Heart right ventricle (tissue), 16 donors: ENCODE measurements at regions not wholly inside any gene's neighbourhood (a gene's known extent, or its start where the extent isn't known, plus 50 kb on each side); places are given as distances from the start of the nearest gene placed in this dataset.
"Not testable (repeated sequence)": the region's sequence is repeated elsewhere in the genome, so short reads cannot be mapped to it uniquely, and the experiment has no call there.

ENCODE experiments used
- ATAC-seq, 8 donors: fragments of 200-7000 bp; cut with Tn5 transposase; one replicate each; pipeline ENCODE4 v1.9.1; 2020; ENCODE audit warnings: mild to moderate bottlenecking in 8 of 8, moderate library complexity in 8 of 8, moderate number of reproducible peaks in 1 of 8
- DNase-seq, 2 donors: peaks; one replicate each; pipeline ENCODE4 v3.0.0-alpha.2; 2020
- H3K27ac ChIP-seq, 10 donors: fragments of 200-600 bp; sonication (generic) in 2 of 10; one replicate each; pipeline versions ENCODE4 v1.5.0 to v1.8.0; 2020 to 2022; ENCODE audit warnings: mild to moderate bottlenecking in 3 of 10
- H3K27me3 ChIP-seq, 7 donors: fragments of 200-600 bp; one replicate each; pipeline ENCODE4 v1.8.0; 2021 to 2022; ENCODE audit warnings: mild to moderate bottlenecking in 2 of 7
- H3K36me3 ChIP-seq, 9 donors: fragments of 200-600 bp; sonication (generic) in 1 of 9; one replicate each; pipeline versions ENCODE4 v1.5.0 to v1.8.0; 2020 to 2022; ENCODE audit warnings: mild to moderate bottlenecking in 2 of 9
- H3K4me1 ChIP-seq, 9 donors: fragments of 200-600 bp; sonication (generic) in 1 of 9; one replicate each; pipeline versions ENCODE4 v1.5.0 to v1.8.0; 2020 to 2022; ENCODE audit warnings: mild to moderate bottlenecking in 4 of 9
- H3K4me3 ChIP-seq, 10 donors: fragments of 200-600 bp; sonication (generic) in 2 of 10; one replicate each; pipeline versions ENCODE4 v1.5.0 to v1.8.0; 2020 to 2022; ENCODE audit warnings: mild to moderate bottlenecking in 7 of 10, moderate library complexity in 2 of 10
- H3K9me3 ChIP-seq, 11 donors: fragments of 200-600 bp in 10 of 11; sonication (generic) in 2 of 11; one replicate each; pipeline versions ENCODE4 v1.5.0 to v1.8.0; 2013 to 2022; ENCODE audit warnings: mild to moderate bottlenecking in 2 of 11, control low read depth in 1 of 11, moderate library complexity in 1 of 11
- WGBS, 2 donors: extraction: QIAGEN DNeasy Blood & Tissue Kit; methylation state at CpG; one replicate each; pipeline ENCODE4 v1.1.7; 2013; ENCODE audit warnings: inconsistent platforms in 1 of 2; 5-methylcytosine and 5-hydroxymethylcytosine counted together
- intact Hi-C, 10 donors: fragments of 100-400 bp; cut with DNase I; formaldehyde crosslinking; loops; one replicate each; pipeline versions ENCODE4 v1.11.1 to v1.14.2; 2022
- TF ChIP-seq, protein P1 (sequence below), 9 donors: fragments of 200-600 bp; sonication (generic) in 2 of 9; IDR thresholded peaks; one replicate each; pipeline versions ENCODE4 v1.5.0 to v1.8.0; 2021 to 2022; ENCODE audit warnings: antibody characterized with exemption in 9 of 9, mild to moderate bottlenecking in 5 of 9, moderate library complexity in 1 of 9
- donor health status: Arrhythmogenic right ventricular cardiomyopathy.
- donor health status: ischemic (EF 13 %, LVEDD 7.1; RV severe dilation, severe dysfunction).
- donor health status: healthy with polysubstance abuse.
- donor health status: DM: no; HTN: yes; CAD: no.
- donor health status: DM: no; HTN: no; CAD: no.
- donor health status: ischemic (EF 25% LVEDD 6.9; RV normal size, moderate dysfunction).
- donor health status: ischemic (EF 25% LVEDD 5.7; RV mildly dilated, moderate dysfunction).
- donor health status: healthy.
- donor health status: DM: yes; HTN: yes; CAD: no.
- donor health status: Ischemic cardiomyopathy.
- donor health status: ischemic (EF 35%, LVEDD 5.7; RV mildly dilated, moderate dysfunction).
- donor health status: nonischemic (EF 11% LVEDD 7.7; RV severe dilation, severe dysfunction).
- donor health status: DM: yes; HTN: yes; CAD: no.
- donor health status: PGD.
- donor health status: ischemic (EF 29% LVEDD 5.4; RV normal size, mild dysfunction).
- donor health status: nonischemic (EF 23%, LVEDD 6.1; RV moderate dilation, normal function).

DNA sequence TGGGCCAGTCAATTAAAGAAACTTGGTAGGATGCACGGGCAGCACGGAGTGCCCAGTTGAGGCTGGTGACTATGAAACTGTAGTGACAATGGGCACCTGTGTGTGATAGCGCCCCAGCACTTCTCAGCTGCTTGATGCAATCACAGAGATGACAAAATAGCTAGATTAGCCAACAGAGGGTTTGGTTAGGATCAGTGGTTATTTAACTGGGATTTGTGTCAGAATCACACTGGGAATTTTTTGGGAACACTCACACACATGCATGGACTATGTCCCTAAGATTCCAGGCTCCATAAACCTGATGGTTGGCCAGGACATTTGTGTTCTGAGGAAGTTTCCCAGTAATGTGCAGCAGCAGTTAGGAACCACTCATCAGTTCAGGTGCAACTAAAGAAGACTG is 51.2 kb upstream of the DAAM1 start:
- Histone ChIP-seq H3K4me1 (peaks cover 0 to 6% (median 0%) of the 10 kb centered on the region in 9 donors), H3K27ac (no peak overlapping the region), H3K9me3 (no peaks in the 10 kb centered on the region), H3K36me3 (no peaks in the 10 kb centered on the region), H3K4me3 (no peak overlapping the region), H3K27me3 (no peaks in the 10 kb centered on the region)
- 96 to 99% methylated on average over 3 of the region's 3 CpGs for WGBS, 2 donors
- no peak for ATAC-seq
- TF ChIP-seq, protein P1, sequence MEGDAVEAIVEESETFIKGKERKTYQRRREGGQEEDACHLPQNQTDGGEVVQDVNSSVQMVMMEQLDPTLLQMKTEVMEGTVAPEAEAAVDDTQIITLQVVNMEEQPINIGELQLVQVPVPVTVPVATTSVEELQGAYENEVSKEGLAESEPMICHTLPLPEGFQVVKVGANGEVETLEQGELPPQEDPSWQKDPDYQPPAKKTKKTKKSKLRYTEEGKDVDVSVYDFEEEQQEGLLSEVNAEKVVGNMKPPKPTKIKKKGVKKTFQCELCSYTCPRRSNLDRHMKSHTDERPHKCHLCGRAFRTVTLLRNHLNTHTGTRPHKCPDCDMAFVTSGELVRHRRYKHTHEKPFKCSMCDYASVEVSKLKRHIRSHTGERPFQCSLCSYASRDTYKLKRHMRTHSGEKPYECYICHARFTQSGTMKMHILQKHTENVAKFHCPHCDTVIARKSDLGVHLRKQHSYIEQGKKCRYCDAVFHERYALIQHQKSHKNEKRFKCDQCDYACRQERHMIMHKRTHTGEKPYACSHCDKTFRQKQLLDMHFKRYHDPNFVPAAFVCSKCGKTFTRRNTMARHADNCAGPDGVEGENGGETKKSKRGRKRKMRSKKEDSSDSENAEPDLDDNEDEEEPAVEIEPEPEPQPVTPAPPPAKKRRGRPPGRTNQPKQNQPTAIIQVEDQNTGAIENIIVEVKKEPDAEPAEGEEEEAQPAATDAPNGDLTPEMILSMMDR (IDR thresholded peaks at IDR 0.05), result no peak
- DNase-seq, result no peak
- intact Hi-C loops, result loop anchor here in 2 of 10 donors (10.0 kb wide), 2 partner anchors 48 to 188 kb away; partner anchors contain the start of gene DAAM1 (in 1 of the 2)

DNA sequence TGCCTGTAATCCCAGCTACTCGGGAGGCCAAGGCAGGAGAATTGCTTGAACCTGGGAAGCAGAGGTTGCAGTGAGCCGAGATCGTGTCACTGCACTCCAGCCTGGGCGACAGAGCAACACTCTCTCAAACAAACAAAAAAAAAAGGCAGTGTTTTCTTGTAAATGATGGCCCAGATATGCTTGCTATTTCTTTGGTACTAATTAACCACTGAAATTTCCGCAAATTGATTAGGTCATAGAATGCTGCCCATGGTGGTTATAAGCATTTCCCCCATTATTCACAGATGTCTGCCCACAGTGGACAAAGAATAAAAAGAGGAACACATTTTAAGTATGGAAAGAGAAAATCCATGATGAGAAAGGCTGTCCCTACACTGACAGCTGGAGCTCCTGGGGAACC is 49.9 kb upstream of the DAAM1 start:
- WGBS, 2 donors, result 78% methylated on average over 5 of the region's 5 CpGs
- intact Hi-C loops, result loop anchor here in 2 of 10 donors (10.0 kb wide), 2 partner anchors 46 to 186 kb away; partner anchors contain the start of gene DAAM1 (in 1 of the 2)
- not testable (repeated sequence) for H3K36me3 ChIP-seq, H3K4me1 ChIP-seq, H3K27me3 ChIP-seq, H3K27ac ChIP-seq, H3K4me3 ChIP-seq, DNase-seq, ATAC-seq, H3K9me3 ChIP-seq
